Liver (tissue), 7 donors: ENCODE measurements at regions not wholly inside any gene's neighbourhood (a gene's known extent, or its start where the extent isn't known, plus 50 kb on each side); places are given as distances from the start of the nearest gene placed in this dataset.

ENCODE experiments used
- DNase-seq: peaks from one replicate; pipeline ENCODE4 v3.0.0-alpha.2; 2017; ENCODE audit warnings: low spot score
- H3K27ac ChIP-seq, 2 donors: one replicate each; pipeline ENCODE4 v1.7.0; 2013; ENCODE audit warnings: inconsistent platforms in 2 of 2, low read length in 2 of 2, control low read depth in 1 of 2, low read depth in 1 of 2, mild to moderate bottlenecking in 1 of 2
- H3K27me3 ChIP-seq, 4 donors: one replicate each; pipeline versions ENCODE4 v1.6.1 to v1.7.0; 2013; ENCODE audit warnings: low read length in 3 of 4, inconsistent platforms in 1 of 4, mild to moderate bottlenecking in 1 of 4, moderate library complexity in 1 of 4; ENCODE audit not compliant: control insufficient read depth in 4 of 4, insufficient read depth in 4 of 4
- H3K36me3 ChIP-seq, 4 donors: one replicate each; pipeline versions ENCODE4 v1.6.1 to v1.7.0; 2013; ENCODE audit warnings: low read length in 3 of 4, mild to moderate bottlenecking in 3 of 4, low read depth in 1 of 4, moderate library complexity in 1 of 4; ENCODE audit not compliant: control insufficient read depth in 4 of 4, insufficient read depth in 3 of 4
- H3K4me1 ChIP-seq, 4 donors: one replicate each; pipeline versions ENCODE4 v1.6.1 to v1.7.0; 2013; ENCODE audit warnings: low read length in 3 of 4, mild to moderate bottlenecking in 3 of 4, moderate library complexity in 1 of 4; ENCODE audit not compliant: control insufficient read depth in 4 of 4, insufficient read depth in 4 of 4
- H3K4me3 ChIP-seq, 3 donors: one replicate each; pipeline versions ENCODE4 v1.6.1 to v1.7.0; 2013; ENCODE audit warnings: low read length in 3 of 3, control low read depth in 1 of 3, low read depth in 1 of 3, mild to moderate bottlenecking in 1 of 3
- H3K9ac ChIP-seq, 2 donors: one replicate each; pipeline ENCODE4 v1.7.0; 2013; ENCODE audit warnings: low read length in 2 of 2, mild to moderate bottlenecking in 2 of 2, moderate library complexity in 2 of 2, control low read depth in 1 of 2, low read depth in 1 of 2
- H3K9me3 ChIP-seq, 4 donors: one replicate each; pipeline versions ENCODE4 v1.6.1 to v1.7.0; 2013; ENCODE audit warnings: low read length in 3 of 4; ENCODE audit not compliant: control insufficient read depth in 4 of 4
- ATF3 ChIP-seq: IDR thresholded peaks from 2 replicates; pipeline ENCODE4 v1.6.1; 2016; ENCODE audit warnings: antibody characterized with exemption
- EGR1 ChIP-seq, 2 donors: IDR thresholded peaks; 2 replicates each; pipeline ENCODE4 v1.6.1; 2016 to 2018; ENCODE audit warnings: antibody characterized with exemption in 2 of 2, low read depth in 2 of 2
- FOXA1 ChIP-seq: IDR thresholded peaks from 2 replicates; pipeline ENCODE4 v1.6.1; 2016; ENCODE audit warnings: antibody characterized with exemption
- FOXA2 ChIP-seq: IDR thresholded peaks from 2 replicates; pipeline ENCODE4 v1.6.1; 2016; ENCODE audit warnings: antibody characterized with exemption
- GABPA ChIP-seq, 2 donors: IDR thresholded peaks in 1 of 2; conservative IDR thresholded peaks in 1 of 2; 2 replicates each; pipeline ENCODE4 v1.6.1; 2016; ENCODE audit warnings: antibody characterized with exemption in 2 of 2, mild to moderate bottlenecking in 1 of 2, moderate library complexity in 1 of 2
- HNF4A ChIP-seq, 2 donors: conservative IDR thresholded peaks; 2 replicates each; pipeline ENCODE4 v1.6.1; 2016; ENCODE audit warnings: antibody characterized with exemption in 2 of 2, mild to moderate bottlenecking in 2 of 2
- HNF4G ChIP-seq: IDR thresholded peaks from 2 replicates; pipeline ENCODE4 v1.6.1; 2016; ENCODE audit warnings: antibody characterized with exemption
- JUND ChIP-seq, 2 donors: IDR thresholded peaks; 2 replicates each; pipeline ENCODE4 v1.6.1; 2016; ENCODE audit warnings: antibody characterized with exemption in 2 of 2
- MAX ChIP-seq: IDR thresholded peaks from 2 replicates; pipeline ENCODE4 v1.6.1; 2016; ENCODE audit warnings: antibody characterized with exemption
- REST ChIP-seq: IDR thresholded peaks from 2 replicates; pipeline ENCODE4 v1.6.1; 2016; ENCODE audit warnings: antibody characterized with exemption, mild to moderate bottlenecking
- RXRA ChIP-seq, 2 donors: IDR thresholded peaks; 2 replicates each; pipeline ENCODE4 v1.6.1; 2017 to 2018; ENCODE audit warnings: antibody characterized with exemption in 2 of 2, mild to moderate bottlenecking in 1 of 2
- SP1 ChIP-seq: IDR thresholded peaks from 2 replicates; pipeline ENCODE4 v1.6.1; 2018; ENCODE audit warnings: antibody characterized with exemption, mild to moderate bottlenecking
- TAF1 ChIP-seq: conservative IDR thresholded peaks from 2 replicates; pipeline ENCODE4 v1.6.1; 2016; ENCODE audit warnings: antibody characterized with exemption, mild to moderate bottlenecking
- ZBTB33 ChIP-seq: IDR thresholded peaks from 2 replicates; pipeline ENCODE4 v1.6.1; 2016; ENCODE audit warnings: antibody characterized with exemption
- WGBS: extraction: QIAGEN DNeasy Blood & Tissue Kit; methylation state at CpG from one replicate; pipeline ENCODE4 v1.1.7; 2013; 5-methylcytosine and 5-hydroxymethylcytosine counted together
- donor health status: healthy.
- donor health status: healthy.
- donor health status: healthy.
- donor health status: healthy.

GRCh38 chr4:177802162-177802561, 359.9 kb upstream of the AGA start:
- no peak overlapping the region for H3K9ac ChIP-seq
- H3K9me3 ChIP-seq = no peaks in the 10 kb centered on the region
- no peaks in the 10 kb centered on the region for H3K4me1 ChIP-seq
- no peaks in the 10 kb centered on the region for H3K36me3 ChIP-seq
- peaks cover 0 to 4% (median 0%) of the 10 kb centered on the region in 4 donors for H3K27me3 ChIP-seq
- TF ChIP-seq JUND (IDR thresholded peaks at IDR 0.05) (no peak), TAF1 (no peak), ZBTB33 (no peak), EGR1 (IDR thresholded peaks at IDR 0.05; ENCODE audit: low read depth in 2 of 2) (no peak)
- H3K4me3 ChIP-seq = no peak overlapping the region
- no peak overlapping the region for H3K27ac ChIP-seq
- DNase-seq = no peak
- 9% methylated on average over 1 of the region's 1 CpG for WGBS

- H3K27me3 ChIP-seq = peaks cover 0 to 3% (median 0%) of the 10 kb centered on the region in 4 donors
- 79% methylated on average over 1 of the region's 1 CpG for WGBS
- TF ChIP-seq REST (no peak), HNF4G (no peak), HNF4A (conservative IDR thresholded peaks at IDR 0.05) (no peak), EGR1 (IDR thresholded peaks at IDR 0.05; ENCODE audit: low read depth in 2 of 2) (no peak), FOXA2 (no peak)
Measured at GRCh38 chr4:177802661-177803060, 360.4 kb upstream of the AGA start.

GRCh38 chr4:177803151-177803550, 360.9 kb upstream of the AGA start:
- no peak overlapping the region for H3K27ac ChIP-seq
- no peaks in the 10 kb centered on the region for H3K36me3 ChIP-seq
- H3K9me3 ChIP-seq = no peaks in the 10 kb centered on the region
- DNase-seq = no peak
- no peaks in the 10 kb centered on the region for H3K4me1 ChIP-seq
- H3K4me3 ChIP-seq = no peak overlapping the region
- no peak overlapping the region for H3K9ac ChIP-seq
- WGBS = 65% methylated on average over 3 of the region's 3 CpGs
- H3K27me3 ChIP-seq = peaks cover 0 to 3% (median 0%) of the 10 kb centered on the region in 4 donors
- TF ChIP-seq JUND (IDR thresholded peaks at IDR 0.05) = no peak
- TF ChIP-seq FOXA2 = no peak
- TF ChIP-seq HNF4G = no peak
- TF ChIP-seq MAX = no peak
- no peak for TF ChIP-seq GABPA (IDR thresholded peaks at IDR 0.05 in 1 of 2, conservative IDR thresholded peaks at IDR 0.05 in 1 of 2)
- no peak for TF ChIP-seq FOXA1
- TF ChIP-seq REST = no peak
- TF ChIP-seq SP1 = no peak
- no peak for TF ChIP-seq RXRA (IDR thresholded peaks at IDR 0.05)
- no peak for TF ChIP-seq ATF3

More at GRCh38 chr4:177802661-177803060, 360.4 kb upstream of the AGA start:
- Histone ChIP-seq H3K9me3 (no peaks in the 10 kb centered on the region), H3K36me3 (no peaks in the 10 kb centered on the region), H3K4me3 (no peak overlapping the region), H3K9ac (no peak overlapping the region), H3K27ac (no peak overlapping the region), H3K4me1 (no peaks in the 10 kb centered on the region)
- DNase-seq = no peak
